T-helper 9 cell (primary cell): ENCODE measurements at regions not wholly inside any gene's neighbourhood (a gene's known extent, or its start where the extent isn't known, plus 50 kb on each side); places are given as distances from the start of the nearest gene placed in this dataset.

Experiments used
- DNase-seq: peaks from one replicate; pipeline ENCODE4 v3.0.0-alpha.2; 2020

DNA sequence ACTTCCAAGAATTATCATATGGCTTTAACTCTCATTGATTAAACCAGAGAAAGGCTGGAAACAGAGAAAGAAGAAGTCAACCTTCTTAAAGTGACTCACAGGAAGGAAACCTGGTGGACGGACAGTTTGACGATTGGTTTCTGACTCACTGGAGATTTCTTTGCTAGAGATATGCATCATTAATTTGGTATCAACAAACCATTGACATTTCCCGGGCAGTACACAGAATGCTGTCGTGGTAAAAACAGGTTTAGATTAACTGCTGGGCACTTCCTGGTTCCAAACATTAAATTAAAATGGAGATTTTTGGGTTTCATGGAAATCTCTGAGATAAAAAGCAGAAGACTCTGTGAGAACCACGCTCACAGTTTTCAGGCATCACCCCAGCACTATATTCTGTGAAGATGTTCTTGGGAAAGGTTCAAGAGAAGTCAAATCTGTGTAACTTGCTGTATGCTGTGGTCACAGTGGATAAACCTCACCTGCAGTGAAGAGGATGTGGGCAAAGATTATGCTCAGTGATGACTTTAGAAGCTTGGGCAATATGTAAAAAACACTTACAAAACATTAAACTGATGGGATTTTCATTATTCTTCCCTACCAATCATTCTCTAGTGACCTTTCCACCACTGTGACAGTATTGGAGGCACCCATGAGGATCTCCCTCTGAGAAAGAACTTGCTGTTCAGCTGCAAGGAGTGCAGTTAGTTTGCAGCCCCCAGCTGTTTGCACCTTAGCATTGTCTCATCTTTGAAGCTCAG lies 61.1 kb upstream of the CD44 start:
- DNase-seq = peak; percentile 25

GRCh38 chr11:35078470-35078735 lies 60.6 kb upstream of the CD44 start:
- no peak for DNase-seq

- no peak for DNase-seq
These were observed 59.4 kb upstream of the CD44 start for GRCh38 chr11:35079611-35080010.

DNA sequence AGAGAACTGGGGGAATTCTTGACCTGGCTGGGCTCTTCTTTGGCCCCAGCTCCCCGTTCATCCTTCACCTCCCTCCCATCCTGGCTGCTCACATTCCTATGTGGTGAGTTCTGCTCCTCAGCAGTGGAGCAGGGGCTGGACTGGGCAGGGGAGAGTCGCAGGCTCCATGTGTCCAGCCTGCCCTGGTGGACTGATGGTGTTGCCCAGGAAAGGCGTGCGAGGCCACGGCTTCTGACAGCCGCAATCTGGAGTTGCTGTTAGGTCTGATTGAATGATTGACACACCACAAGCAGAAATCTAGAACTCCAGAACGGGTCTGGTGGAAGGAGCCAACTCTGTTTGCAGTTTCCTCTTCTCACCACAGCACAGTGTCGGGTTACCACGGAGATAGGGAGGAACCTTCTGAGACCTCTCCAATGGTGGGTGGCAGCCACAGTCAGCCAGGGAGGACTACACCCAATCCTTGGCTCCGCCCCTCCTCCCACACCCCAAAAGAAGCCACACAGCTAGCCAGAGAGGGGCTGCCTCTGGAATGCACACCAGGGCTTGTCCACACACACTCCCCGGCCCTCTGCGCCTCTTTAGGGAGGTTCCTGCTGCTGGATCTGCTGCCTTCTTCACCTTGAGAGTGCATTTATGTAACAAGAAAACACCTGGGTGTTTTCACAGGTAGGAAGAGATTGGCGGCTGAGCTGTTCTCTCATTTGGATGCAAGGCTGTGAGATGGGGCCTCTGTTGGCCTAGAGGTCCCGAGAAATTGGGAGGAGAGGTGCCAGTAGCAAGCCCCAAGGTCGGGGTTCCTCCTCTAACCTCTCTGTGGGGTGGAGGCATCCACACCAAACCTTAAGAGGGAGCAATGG lies 56.4 kb upstream of the CD44 start:
- DNase-seq = peak; percentile 74

- DNase-seq = no peak
These were observed 55.9 kb upstream of the CD44 start for GRCh38 chr11:35083181-35083430.

DNA sequence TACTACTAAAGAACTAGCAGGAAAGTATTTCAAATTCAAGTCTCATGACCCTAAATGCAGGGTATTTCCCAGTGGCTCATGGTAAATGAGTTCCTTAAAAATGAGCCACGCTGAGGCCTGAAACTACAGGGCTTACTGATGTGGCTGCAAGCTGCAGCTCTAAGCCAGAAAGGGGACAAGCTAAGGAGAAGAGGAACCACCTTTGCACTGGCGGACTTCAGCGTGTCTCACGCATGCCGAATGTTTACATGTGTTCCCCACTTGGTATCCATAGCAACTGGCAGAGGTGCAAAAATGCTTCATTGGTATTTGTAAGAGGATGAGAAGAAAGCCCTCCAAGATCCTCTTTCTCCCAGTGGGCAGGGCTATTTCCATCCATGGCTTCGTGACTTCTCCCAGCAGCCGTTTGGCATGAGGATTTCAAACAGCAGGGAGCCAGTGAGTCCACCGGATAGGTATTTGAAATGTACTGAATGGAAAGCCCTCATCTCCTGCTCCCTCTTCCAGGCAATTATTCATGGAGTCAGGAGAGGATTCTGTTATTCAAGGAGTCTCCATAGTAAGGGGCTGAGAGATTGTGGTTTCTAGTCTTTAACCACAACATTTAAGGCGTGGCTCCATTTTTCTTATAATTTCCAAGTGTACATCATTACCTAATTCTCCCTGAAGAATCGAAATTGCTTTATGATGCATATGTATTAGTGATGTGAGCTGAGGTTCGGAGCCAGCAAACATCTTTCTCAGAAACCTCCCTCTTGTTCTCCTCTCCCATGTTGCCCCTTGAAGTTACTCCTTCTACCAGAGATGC lies 55.3 kb upstream of the CD44 start:
- peak; percentile 60 for DNase-seq

DNA sequence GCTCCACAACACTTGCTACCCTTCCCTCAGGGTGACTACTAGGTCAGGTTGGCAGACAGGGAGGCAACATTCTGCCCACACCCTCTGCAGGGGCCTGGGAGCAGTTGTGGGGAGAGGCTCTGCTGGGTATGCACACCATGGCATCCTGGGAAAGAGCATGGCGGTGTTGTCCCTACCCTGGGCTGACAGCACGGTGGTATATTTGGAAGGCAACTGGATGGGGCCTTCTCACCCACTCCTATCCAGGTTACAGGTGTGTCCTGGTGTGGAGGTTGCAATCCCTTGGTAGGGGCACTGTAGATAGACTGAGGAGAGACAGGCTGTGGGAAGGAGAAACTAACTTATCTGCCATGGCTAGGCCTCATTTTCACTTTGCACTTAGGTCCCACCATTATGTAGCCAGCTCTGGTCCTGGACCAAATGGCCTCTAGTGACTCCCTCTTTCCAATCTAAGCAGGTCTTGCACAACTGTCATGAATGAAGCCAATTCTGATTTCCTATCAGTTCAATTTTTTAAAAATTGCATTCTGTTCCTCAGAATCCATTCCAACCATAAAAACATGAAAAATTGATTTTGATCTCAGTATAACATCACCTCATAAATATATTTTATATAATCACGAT lies 54.0 kb upstream of the CD44 start:
- no peak for DNase-seq

GRCh38 chr11:35085531-35086165 lies 53.3 kb upstream of the CD44 start:
- DNase-seq = no peak

- DNase-seq = no peak
These were observed 51.3 kb upstream of the CD44 start for GRCh38 chr11:35087648-35088047.

DNA sequence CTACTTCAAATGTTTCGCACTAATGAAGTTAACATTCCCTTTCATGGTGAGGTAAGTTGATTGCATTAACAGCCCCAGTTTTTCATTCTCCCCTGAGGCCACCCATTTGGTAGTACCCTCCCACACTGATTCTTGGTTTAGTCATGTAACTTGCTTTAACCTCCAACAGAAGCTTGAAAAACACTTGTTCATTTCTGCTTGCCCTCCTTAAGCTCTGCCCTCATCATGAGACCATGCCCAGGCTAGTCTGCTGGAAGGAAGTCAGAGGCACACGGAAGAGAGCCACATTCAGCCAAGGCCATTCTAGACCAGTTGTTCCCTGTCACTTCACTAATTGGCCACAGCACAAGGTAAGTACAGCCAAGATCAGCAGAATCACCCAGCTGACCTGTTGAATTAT lies 50.7 kb upstream of the CD44 start:
- DNase-seq = no peak

DNA sequence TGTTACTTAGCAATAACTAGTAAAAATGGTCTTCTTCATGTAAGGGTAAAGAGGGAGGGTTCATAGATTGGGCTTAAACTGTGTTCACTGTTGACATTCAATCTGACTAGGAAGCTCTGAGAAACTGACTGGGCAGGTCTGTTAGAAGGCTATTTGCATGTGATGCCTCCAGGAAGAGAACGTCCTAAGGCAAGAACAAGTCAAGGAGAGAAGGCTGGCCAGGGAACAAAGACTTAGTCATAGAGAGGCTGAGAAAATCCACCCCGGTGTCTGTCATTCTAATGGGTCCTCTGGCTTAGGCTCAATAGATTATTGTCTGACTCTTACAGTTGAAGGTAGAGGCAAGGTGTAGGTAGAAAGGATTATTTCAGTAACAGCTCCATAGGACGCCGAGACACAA lies 50.3 kb upstream of the CD44 start:
- DNase-seq = no peak
